HCEC 1CT (cell line): ENCODE measurements at regions not wholly inside any gene's neighbourhood (a gene's known extent, or its start where the extent isn't known, plus 50 kb on each side); places are given as distances from the start of the nearest gene placed in this dataset.
"Not testable (repeated sequence)": the region's sequence is repeated elsewhere in the genome, so short reads cannot be mapped to it uniquely, and the experiment has no call there.

Source experiments
- DNase-seq: peaks from one replicate; pipeline ENCODE4 v3.0.0-alpha.2; 2017

DNA sequence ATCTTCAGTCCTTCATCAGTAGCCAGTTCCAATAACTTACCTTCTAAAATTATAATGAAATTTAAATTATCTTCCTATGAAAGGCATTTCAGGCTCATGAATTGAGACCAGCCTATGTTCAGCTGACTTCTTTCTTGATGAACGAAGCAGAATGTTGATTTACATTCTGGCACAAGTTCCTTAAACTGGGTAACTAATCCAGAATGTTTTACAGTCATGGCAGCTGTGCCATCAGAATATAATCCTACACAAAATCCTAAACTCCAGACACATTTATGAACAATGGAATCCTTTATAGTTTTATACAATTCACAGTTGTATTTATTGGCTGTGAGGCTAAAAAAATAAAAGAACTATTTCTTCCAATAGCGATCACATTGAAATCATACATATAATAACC lies 97.3 kb upstream of the CPM start:
- no peak for DNase-seq

DNA sequence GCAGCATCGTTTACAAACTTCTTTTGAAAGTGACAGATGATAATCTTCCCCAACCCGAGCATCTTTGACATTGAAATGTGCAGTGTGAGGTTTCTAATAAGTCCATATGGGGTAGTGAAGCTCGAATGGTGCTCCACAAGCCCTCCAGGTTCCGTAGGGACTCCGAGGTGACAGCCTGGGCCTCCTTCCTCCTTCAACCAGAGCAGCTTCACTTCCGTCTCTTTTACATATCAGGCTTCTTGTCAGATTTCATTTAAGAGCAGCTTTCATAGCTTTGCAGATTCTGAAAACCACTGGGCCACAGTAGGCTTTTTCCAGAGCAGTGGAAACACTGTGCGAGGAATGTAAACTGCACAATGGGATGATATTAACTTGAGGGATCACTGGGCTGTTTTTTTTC lies 103.6 kb upstream of the CPM start:
- no peak for DNase-seq

GRCh38 chr12:69036999-69037398 lies 104.0 kb upstream of the CPM start:
- DNase-seq: no peak

- no peak for DNase-seq
These were observed 106.9 kb upstream of the CPM start for GRCh38 chr12:69039911-69040310.

- DNase-seq: no peak
These were observed 109.6 kb upstream of the CPM start for GRCh38 chr12:69042557-69042956.

- no peak for DNase-seq
These were observed 110.0 kb upstream of the CPM start for GRCh38 chr12:69042970-69043369.

- DNase-seq: no peak
These were observed 111.9 kb upstream of the CPM start for GRCh38 chr12:69044887-69045286.

DNA sequence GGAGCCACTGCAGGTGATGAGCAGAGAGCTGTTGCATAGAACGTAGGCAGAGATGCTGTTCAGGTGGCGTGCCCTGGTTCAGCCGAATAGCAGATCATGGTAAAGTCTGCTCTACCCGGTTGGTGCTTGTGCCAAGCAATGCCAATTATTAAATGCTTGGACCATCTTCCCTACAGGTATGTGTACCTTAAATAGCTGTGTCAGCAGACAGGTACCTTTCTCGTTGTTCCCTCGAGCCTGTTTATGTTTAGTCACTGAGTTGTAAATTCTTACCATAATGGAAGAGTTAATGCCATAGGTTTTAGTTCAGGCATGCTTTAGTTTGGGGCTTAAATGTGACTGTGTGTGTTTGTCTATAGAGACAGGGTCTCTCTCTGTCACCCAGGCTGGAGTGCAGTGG lies 112.5 kb upstream of the CPM start:
- DNase-seq: no peak

DNA sequence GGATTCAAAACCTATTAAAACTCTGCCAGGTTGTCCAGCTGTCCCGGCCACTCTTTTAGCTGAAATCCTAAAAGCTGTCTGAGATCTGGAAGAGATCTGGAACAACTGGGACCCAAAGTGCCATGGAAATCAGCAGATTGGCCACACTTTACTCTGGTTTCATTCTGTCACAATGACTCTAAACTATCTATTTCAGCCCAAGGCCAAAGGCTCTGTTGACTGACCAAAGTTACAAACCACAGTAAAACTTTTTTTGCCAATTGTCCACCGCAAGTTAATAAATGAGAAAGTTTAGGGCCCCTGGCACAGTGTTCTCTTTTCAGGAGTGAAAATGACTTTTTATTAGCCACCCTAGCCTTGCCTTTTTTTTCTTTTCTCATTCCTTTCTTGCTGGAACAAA lies 113.4 kb upstream of the CPM start:
- no peak for DNase-seq

GRCh38 chr12:69046920-69047319 lies 113.9 kb upstream of the CPM start:
- DNase-seq: no peak

DNA sequence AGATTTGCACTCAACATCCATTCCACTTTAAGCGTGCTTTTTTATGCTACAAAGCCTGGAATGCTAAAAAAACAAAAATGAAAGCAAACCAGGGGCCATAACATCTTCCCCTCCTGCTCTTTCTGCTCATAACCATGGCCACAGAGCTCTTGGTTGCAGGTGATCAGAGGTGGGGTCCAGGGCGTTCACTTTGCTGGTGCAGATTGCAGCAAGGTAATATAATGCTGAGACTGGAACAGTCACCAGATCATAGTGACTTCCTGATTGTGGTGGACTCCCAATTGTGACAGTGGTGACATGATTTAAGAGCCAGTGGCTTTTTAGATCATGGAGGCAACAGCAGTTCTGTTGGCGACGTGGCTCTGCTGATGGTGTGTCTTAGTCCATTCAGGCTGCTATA lies 115.0 kb upstream of the CPM start:
- DNase-seq: no peak

- DNase-seq: not testable (repeated sequence)
These were observed 116.9 kb upstream of the CPM start for GRCh38 chr12:69049855-69050254.

- peak; percentile 83 for DNase-seq
These were observed 119.8 kb upstream of the CPM start for GRCh38 chr12:69052613-69053408.

GRCh38 chr12:69054343-69055056 lies 121.5 kb upstream of the CPM start:
- no peak for DNase-seq

DNA sequence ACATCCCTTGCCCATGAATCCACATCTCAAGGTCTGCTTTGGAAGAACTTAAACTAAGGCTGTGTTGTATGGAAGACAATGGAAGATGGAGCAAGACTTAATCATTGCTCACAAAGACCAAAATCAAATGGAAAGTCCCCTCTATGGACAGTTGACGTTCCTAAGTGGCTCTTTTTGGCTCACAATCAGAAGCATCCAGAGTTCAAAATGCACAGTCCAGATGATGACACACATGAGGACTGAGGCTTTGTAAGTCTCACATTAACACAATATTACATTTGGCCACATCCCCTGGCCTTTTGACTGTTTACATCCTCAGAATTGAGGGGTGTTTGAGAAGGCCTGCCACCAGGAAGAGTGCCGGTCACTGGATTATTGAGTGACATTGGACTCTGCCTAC lies 122.3 kb upstream of the CPM start:
- no peak for DNase-seq

GRCh38 chr12:69055706-69056105 lies 122.7 kb upstream of the CPM start:
- no peak for DNase-seq

DNA sequence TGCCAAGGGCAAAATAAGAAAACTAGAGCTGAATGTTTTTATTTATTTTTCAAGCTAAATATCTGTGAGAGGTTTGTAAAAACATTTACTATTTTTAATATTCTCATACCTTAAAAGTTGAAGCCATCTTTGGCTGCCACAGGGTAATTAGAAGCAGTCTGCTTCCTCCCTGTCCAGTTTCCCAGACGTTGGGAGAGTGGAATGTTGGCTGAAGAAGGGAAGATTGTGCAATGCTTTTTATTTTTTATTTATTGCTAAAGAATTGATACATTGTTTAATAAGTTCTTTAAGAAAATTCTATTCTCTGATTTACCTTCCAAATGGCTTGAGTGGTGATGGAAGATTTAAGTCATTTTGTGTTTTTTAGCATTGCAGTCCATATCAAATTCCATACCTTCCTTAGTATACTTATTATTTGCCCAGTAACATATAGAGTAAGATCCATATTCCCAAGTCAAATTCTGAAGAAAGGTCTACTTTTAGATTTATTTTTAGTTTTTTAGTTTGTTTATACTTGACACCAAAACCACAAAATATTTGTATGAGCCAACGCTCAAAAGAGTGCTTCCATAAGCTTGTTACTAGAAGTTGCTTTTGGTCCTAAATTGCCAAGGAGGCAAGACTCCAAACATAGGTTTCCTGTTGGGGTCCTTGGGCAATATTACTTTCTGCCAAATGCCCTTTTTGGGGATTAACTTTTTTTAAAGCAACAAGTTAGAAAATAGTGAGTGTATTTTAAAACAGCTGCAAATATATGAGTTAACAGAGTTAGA lies 124.0 kb upstream of the CPM start:
- peak; percentile 69 for DNase-seq

DNA sequence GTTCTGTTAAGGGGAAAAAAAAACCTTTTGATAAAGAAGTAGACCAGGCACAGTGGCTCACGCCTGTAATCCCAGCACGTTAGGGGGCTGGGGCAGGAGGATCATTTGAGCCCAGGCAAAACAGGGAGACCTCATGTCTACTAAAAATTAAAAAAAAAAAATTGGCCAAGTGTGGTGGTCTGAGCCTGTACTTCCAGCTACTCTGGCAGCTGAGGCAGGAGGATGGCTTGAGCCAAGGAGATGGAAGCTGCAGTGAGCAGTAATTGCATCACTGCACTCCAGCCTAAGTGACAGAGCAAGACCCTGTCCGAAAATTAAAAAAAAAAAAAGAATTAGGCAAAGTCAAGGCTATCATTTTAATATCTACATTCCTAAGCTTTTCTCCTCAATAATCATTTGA lies 124.8 kb upstream of the CPM start:
- DNase-seq: no peak

GRCh38 chr12:69059465-69060457 lies 126.8 kb upstream of the CPM start:
- DNase-seq: peak; percentile 96

DNA sequence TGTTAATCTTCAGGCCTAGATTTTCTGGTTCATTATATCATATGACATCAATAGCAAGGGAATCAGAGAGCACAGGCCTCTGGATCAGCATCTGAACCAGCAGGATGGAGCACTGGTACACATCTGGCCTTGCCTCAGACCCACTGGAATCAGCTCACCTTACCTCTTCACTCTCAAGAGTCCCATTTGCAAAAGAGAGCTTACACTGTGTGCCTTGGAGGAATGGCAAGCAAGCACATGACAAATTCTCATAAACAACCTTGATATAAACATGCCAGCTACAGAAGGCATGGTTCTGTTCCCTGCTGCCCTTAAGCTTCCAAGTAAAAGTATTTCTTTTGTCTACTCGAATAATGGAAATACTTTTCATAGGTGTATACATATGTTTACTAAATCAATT lies 128.6 kb upstream of the CPM start:
- no peak for DNase-seq

DNA sequence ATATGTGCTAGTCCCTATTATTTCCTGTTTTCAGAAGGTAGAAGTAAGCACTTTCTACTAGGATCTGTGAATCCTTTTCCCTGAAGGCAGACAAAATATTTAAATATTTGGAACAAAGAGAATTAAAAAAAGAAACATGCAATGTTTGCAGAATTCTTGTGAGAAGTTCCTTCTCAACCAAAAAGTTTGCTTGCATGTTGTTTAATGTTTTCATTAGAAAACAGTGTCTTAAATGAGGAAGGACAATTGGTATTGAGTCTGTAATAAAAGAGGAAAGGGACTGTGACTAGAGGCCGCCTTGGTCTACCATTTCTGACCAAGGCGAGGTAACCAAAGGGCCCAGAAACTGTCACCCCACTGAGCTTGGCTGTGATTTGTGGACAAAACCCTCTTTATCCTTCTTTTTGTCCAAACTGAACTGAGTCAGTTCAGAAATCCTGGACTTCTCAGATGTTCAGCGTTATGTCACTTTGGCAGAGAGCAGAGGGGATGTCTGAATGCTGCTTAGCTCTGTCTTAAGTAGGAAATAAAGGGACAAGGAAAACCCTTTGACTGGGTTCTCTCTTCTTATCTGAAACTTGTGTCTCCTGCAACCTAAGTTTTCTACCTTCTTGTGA lies 129.8 kb upstream of the CPM start:
- no peak for DNase-seq
